Activated CD8-positive, alpha-beta memory T cell treated with anti-CD3 and anti-CD28 coated beads, Interleukin-2, amount 50 U/mL, for 24 hours (primary cell): ENCODE measurements at regions not wholly inside any gene's neighbourhood (a gene's known extent, or its start where the extent isn't known, plus 50 kb on each side); places are given as distances from the start of the nearest gene placed in this dataset.
"Not testable (repeated sequence)": the region's sequence is repeated elsewhere in the genome, so short reads cannot be mapped to it uniquely, and the experiment has no call there.

Source experiments
- DNase-seq: peaks from one replicate; pipeline ENCODE4 v3.0.0-alpha.2; 2020; ENCODE audit errors: extremely low read depth

- DNase-seq = no peak
Observed at GRCh38 chr7:131638641-131639430, 82.4 kb upstream of the PODXL start.

GRCh38 chr7:131637859-131638258 lies 81.4 kb upstream of the PODXL start:
- DNase-seq = no peak

- DNase-seq = no peak
Observed at GRCh38 chr7:131636092-131636491, 79.7 kb upstream of the PODXL start.

- not testable (repeated sequence) for DNase-seq
Observed at GRCh38 chr7:131634197-131634596, 77.8 kb upstream of the PODXL start.

GRCh38 chr7:131633342-131633843 lies 77.0 kb upstream of the PODXL start:
- DNase-seq = no peak

GRCh38 chr7:131630427-131630826 lies 74.0 kb upstream of the PODXL start:
- DNase-seq = no peak

- DNase-seq = no peak
Observed at GRCh38 chr7:131629217-131629882, 72.9 kb upstream of the PODXL start.

GRCh38 chr7:131628634-131629033 lies 72.2 kb upstream of the PODXL start:
- no peak for DNase-seq

- DNase-seq = no peak
Observed at GRCh38 chr7:131627735-131628190, 71.3 kb upstream of the PODXL start.

GRCh38 chr7:131626643-131627042 lies 70.2 kb upstream of the PODXL start:
- DNase-seq = no peak

- DNase-seq = no peak
Observed at GRCh38 chr7:131625817-131626372, 69.5 kb upstream of the PODXL start.

GRCh38 chr7:131625345-131625744 lies 68.9 kb upstream of the PODXL start:
- not testable (repeated sequence) for DNase-seq

- DNase-seq = no peak
Observed at GRCh38 chr7:131624536-131624935, 68.1 kb upstream of the PODXL start.

GRCh38 chr7:131623154-131623553 lies 66.7 kb upstream of the PODXL start:
- DNase-seq = no peak

- no peak for DNase-seq
Observed at GRCh38 chr7:131621652-131622051, 65.2 kb upstream of the PODXL start.

- DNase-seq = no peak
Observed at GRCh38 chr7:131620673-131621609, 64.5 kb upstream of the PODXL start.

- no peak for DNase-seq
Observed at GRCh38 chr7:131619336-131620305, 63.2 kb upstream of the PODXL start.

GRCh38 chr7:131618391-131618790 lies 62.0 kb upstream of the PODXL start:
- no peak for DNase-seq

GRCh38 chr7:131616487-131617200 lies 60.2 kb upstream of the PODXL start:
- DNase-seq = no peak

- no peak for DNase-seq
Observed at GRCh38 chr7:131613909-131614308, 57.5 kb upstream of the PODXL start.
